KMS-11 (cell line): ENCODE measurements at regions not wholly inside any gene's neighbourhood (a gene's known extent, or its start where the extent isn't known, plus 50 kb on each side); places are given as distances from the start of the nearest gene placed in this dataset.

Experiments
- H2AFZ ChIP-seq: fragments of 200-600 bp; sonication (generic); 2 replicates; pipeline ENCODE4 v1.6.1; 2016; ENCODE audit warnings: antibody characterized with exemption, mixed run types, low read depth
- H3K27ac ChIP-seq: fragments of 200-600 bp; sonication (generic); 2 replicates; pipeline ENCODE4 v1.6.1; 2016; ENCODE audit warnings: mild to moderate bottlenecking, mixed run types
- H3K27me3 ChIP-seq: fragments of 200-600 bp; sonication (generic); 2 replicates; pipeline ENCODE4 v1.6.1; 2017; ENCODE audit warnings: mild to moderate bottlenecking, low read depth, mixed run types, moderate library complexity; ENCODE audit not compliant: insufficient read depth
- H3K36me3 ChIP-seq: fragments of 200-600 bp; sonication (generic); 2 replicates; pipeline ENCODE4 v1.6.1; 2017; ENCODE audit warnings: mild to moderate bottlenecking, mixed run types; ENCODE audit not compliant: insufficient read depth
- H3K4me1 ChIP-seq: fragments of 200-600 bp; sonication (generic); 2 replicates; pipeline ENCODE4 v1.6.1; 2016; ENCODE audit warnings: mild to moderate bottlenecking, low read depth, mixed run types; ENCODE audit not compliant: poor library complexity, severe bottlenecking
- H3K4me2 ChIP-seq: fragments of 200-600 bp; sonication (generic); 2 replicates; pipeline ENCODE4 v1.7.0; 2016; ENCODE audit warnings: mild to moderate bottlenecking, mixed run types
- H3K4me3 ChIP-seq: fragments of 200-600 bp; sonication (generic); IDR thresholded peaks from 2 replicates; pipeline ENCODE4 v1.6.1; 2017; ENCODE audit warnings: low read depth, low read length, mixed read lengths; ENCODE audit not compliant: insufficient read depth
- H3K79me2 ChIP-seq: fragments of 200-600 bp; sonication (generic); 2 replicates; pipeline ENCODE4 v1.6.1; 2016; ENCODE audit warnings: low read depth, mixed run types; ENCODE audit not compliant: insufficient read depth
- H3K9ac ChIP-seq: fragments of 200-600 bp; sonication (generic); 2 replicates; pipeline ENCODE4 v1.6.1; 2016; ENCODE audit warnings: mild to moderate bottlenecking, mixed run types
- H4K20me1 ChIP-seq: fragments of 200-600 bp; sonication (generic); 2 replicates; pipeline ENCODE4 v1.6.1; 2016; ENCODE audit warnings: mild to moderate bottlenecking, mixed run types; ENCODE audit not compliant: insufficient read depth
- CTCF ChIP-seq: fragments of 200-600 bp; sonication (generic); conservative IDR thresholded peaks from 2 replicates; pipeline ENCODE4 v1.6.1; 2017; ENCODE audit warnings: low read depth, mild to moderate bottlenecking, antibody characterized with exemption, low read length, moderate library complexity, mixed read lengths

- H3K27ac ChIP-seq = no peak overlapping the region
- H2AFZ ChIP-seq = no peak overlapping the region
Observed at GRCh38 chr5:89560696-89561095, 677.7 kb upstream of the MEF2C start.

GRCh38 chr5:89556215-89556913, 673.4 kb upstream of the MEF2C start:
- Histone ChIP-seq H4K20me1 (no peaks in the 10 kb centered on the region), H3K27ac (no peak overlapping the region), H3K4me2 (no peak overlapping the region), H3K79me2 (no peaks in the 10 kb centered on the region), H3K9ac (no peak overlapping the region), H3K36me3 (no peaks in the 10 kb centered on the region), H3K27me3 (no peaks in the 10 kb centered on the region), H3K4me1 (no peaks in the 10 kb centered on the region), H2AFZ (no peak overlapping the region), H3K4me3 (no peak overlapping the region)
- TF ChIP-seq CTCF = no peak

More at GRCh38 chr5:89560696-89561095, 677.7 kb upstream of the MEF2C start:
- Histone ChIP-seq H3K4me1 (no peaks in the 10 kb centered on the region), H3K9ac (no peak overlapping the region), H4K20me1 (no peaks in the 10 kb centered on the region), H3K79me2 (no peaks in the 10 kb centered on the region), H3K4me2 (no peak overlapping the region), H3K4me3 (no peak overlapping the region), H3K27me3 (no peaks in the 10 kb centered on the region), H3K36me3 (no peaks in the 10 kb centered on the region)
- no peak for TF ChIP-seq CTCF

GRCh38 chr5:89546657-89547056, 663.7 kb upstream of the MEF2C start:
- H3K4me3 ChIP-seq = no peak overlapping the region
- H3K4me1 ChIP-seq = no peaks in the 10 kb centered on the region
- H3K9ac ChIP-seq = no peak overlapping the region
- no peak overlapping the region for H3K27ac ChIP-seq
- H3K79me2 ChIP-seq = no peaks in the 10 kb centered on the region
- H3K27me3 ChIP-seq = no peaks in the 10 kb centered on the region
- TF ChIP-seq CTCF = no peak
- no peak overlapping the region for H3K4me2 ChIP-seq
- no peak overlapping the region for H2AFZ ChIP-seq
- H4K20me1 ChIP-seq = no peaks in the 10 kb centered on the region
- H3K36me3 ChIP-seq = no peaks in the 10 kb centered on the region

- no peaks in the 10 kb centered on the region for H3K27me3 ChIP-seq
Observed at GRCh38 chr5:89545626-89546025, 662.6 kb upstream of the MEF2C start.

More at GRCh38 chr5:89545626-89546025, 662.6 kb upstream of the MEF2C start:
- no peak overlapping the region for H2AFZ ChIP-seq
- H3K4me1 ChIP-seq = no peaks in the 10 kb centered on the region
- H3K27ac ChIP-seq = no peak overlapping the region
- TF ChIP-seq CTCF = no peak
- no peak overlapping the region for H3K4me3 ChIP-seq
- no peak overlapping the region for H3K9ac ChIP-seq
- no peaks in the 10 kb centered on the region for H4K20me1 ChIP-seq
- no peaks in the 10 kb centered on the region for H3K36me3 ChIP-seq
- no peak overlapping the region for H3K4me2 ChIP-seq
- H3K79me2 ChIP-seq = no peaks in the 10 kb centered on the region
